Ovary (tissue), 3 donors: ENCODE measurements at regions not wholly inside any gene's neighbourhood (a gene's known extent, or its start where the extent isn't known, plus 50 kb on each side); places are given as distances from the start of the nearest gene placed in this dataset.

ENCODE experiments used
- CTCF ChIP-seq, 3 donors: fragments of 450-650 bp in 2 of 3; fragments of 200-600 bp in 1 of 3; IDR thresholded peaks; one replicate each; pipeline versions ENCODE4 v1.5.1 to v1.8.0; 2016 to 2022; ENCODE audit warnings: antibody characterized with exemption in 3 of 3, mild to moderate bottlenecking in 1 of 3
- EP300 ChIP-seq: sonication (generic); formaldehyde crosslinking; IDR thresholded peaks from one replicate; pipeline ENCODE4 v1.6.1; 2017; ENCODE audit warnings: antibody characterized with exemption
- POLR2A ChIP-seq: fragments of 450-650 bp; IDR thresholded peaks from one replicate; pipeline ENCODE4 v1.6.1; 2017; ENCODE audit warnings: antibody characterized with exemption, mild to moderate bottlenecking, moderate library complexity
- donor health status: DM: no; HTN: no; CAD: no.

GRCh38 chr12:83574142-83574541 lies 887.4 kb downstream of the TMTC2 start:
- no peak for TF ChIP-seq CTCF (IDR thresholded peaks at IDR 0.05)
- TF ChIP-seq EP300 = no peak
- no peak for TF ChIP-seq POLR2A
